HG03108 (cell line): ENCODE measurements at regions not wholly inside any gene's neighbourhood (a gene's known extent, or its start where the extent isn't known, plus 50 kb on each side); places are given as distances from the start of the nearest gene placed in this dataset.
"Not testable (repeated sequence)": the region's sequence is repeated elsewhere in the genome, so short reads cannot be mapped to it uniquely, and the experiment has no call there.

Experiments used
- ATAC-seq: cut with Tn5 transposase; IDR thresholded peaks from one replicate; pipeline ENCODE4 v1.9.1; 2021; ENCODE audit warnings: moderate library complexity; ENCODE audit not compliant: unreplicated experiment

GRCh38 chr9:88917375-88917774, 73.9 kb upstream of the S1PR3 start:
- no peak for ATAC-seq

- not testable (repeated sequence) for ATAC-seq
Measured at GRCh38 chr9:88918537-88918936, 72.7 kb upstream of the S1PR3 start.

GRCh38 chr9:88920645-88921044, 70.6 kb upstream of the S1PR3 start:
- ATAC-seq = no peak

- peak; percentile 59 for ATAC-seq
Measured at GRCh38 chr9:88922091-88922490, 69.2 kb upstream of the S1PR3 start.

- ATAC-seq = no peak
Measured at GRCh38 chr9:88923092-88923491, 68.2 kb upstream of the S1PR3 start.

GRCh38 chr9:88923653-88924288, 67.5 kb upstream of the S1PR3 start:
- ATAC-seq = no peak

- ATAC-seq = no peak
Measured at GRCh38 chr9:88925481-88925880, 65.8 kb upstream of the S1PR3 start.

- no peak for ATAC-seq
Measured at GRCh38 chr9:88926781-88927505, 64.3 kb upstream of the S1PR3 start.

- ATAC-seq = no peak
Measured at GRCh38 chr9:88927510-88927909, 63.8 kb upstream of the S1PR3 start.

GRCh38 chr9:88930716-88931115, 60.6 kb upstream of the S1PR3 start:
- ATAC-seq = no peak

GRCh38 chr9:88932766-88933165, 58.5 kb upstream of the S1PR3 start:
- ATAC-seq = no peak

- no peak for ATAC-seq
Measured at GRCh38 chr9:88933607-88934379, 57.5 kb upstream of the S1PR3 start.

- ATAC-seq = no peak
Measured at GRCh38 chr9:88934876-88935535, 56.3 kb upstream of the S1PR3 start.

GRCh38 chr9:88936132-88936531, 55.1 kb upstream of the S1PR3 start:
- ATAC-seq = no peak

- ATAC-seq = no peak
Measured at GRCh38 chr9:88936668-88937067, 54.6 kb upstream of the S1PR3 start.

GRCh38 chr9:88937248-88937647, 54.0 kb upstream of the S1PR3 start:
- no peak for ATAC-seq

- no peak for ATAC-seq
Measured at GRCh38 chr9:88938189-88938588, 53.1 kb upstream of the S1PR3 start.
